ENCODE measurements at regions not wholly inside any gene's neighbourhood (a gene's known extent, or its start where the extent isn't known, plus 50 kb on each side); places are given as distances from the start of the nearest gene placed in this dataset.

DNA sequence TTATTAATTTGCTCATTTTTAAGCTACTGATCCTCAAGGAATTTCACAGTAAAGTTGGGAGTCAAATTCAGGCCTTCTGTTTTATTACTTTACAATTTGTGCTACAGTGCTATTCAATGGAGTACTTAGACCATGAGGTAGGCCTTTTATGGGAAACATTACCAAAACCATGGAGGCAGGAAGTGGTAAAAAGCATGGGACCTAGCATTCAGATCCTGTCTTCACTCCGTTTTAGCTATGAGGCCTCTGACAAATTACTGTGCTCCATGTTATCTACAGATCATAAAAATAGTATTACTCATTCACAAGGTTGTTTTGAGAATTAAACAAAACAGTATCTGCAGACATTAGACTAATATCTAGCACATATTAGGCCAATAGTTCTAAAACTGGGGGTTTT lies 140.6 kb upstream of the SLITRK3 start:
- Histone ChIP-seq H3K9me3 (ENCODE audit: control insufficient read depth in 4 of 4, insufficient read depth in 3 of 4, low read length in 3 of 4) (no peaks in the 10 kb centered on the region), H3K36me3 (ENCODE audit: control insufficient read depth in 4 of 4, insufficient read depth in 4 of 4, low read length in 4 of 4) (no peaks in the 10 kb centered on the region), H3K4me1 (ENCODE audit: control insufficient read depth in 5 of 5, insufficient read depth in 5 of 5, low read length in 5 of 5) (peaks cover 0 to 6% (median 0%) of the 10 kb centered on the region in 5 donors), H3K27me3 (ENCODE audit: control insufficient read depth in 3 of 3, insufficient read depth in 3 of 3, low read length in 2 of 3) (no peaks in the 10 kb centered on the region), H3K27ac (ENCODE audit: low read depth in 1 of 2, low read length in 1 of 2) (no peak overlapping the region), H3K4me3 (no peak overlapping the region), H3K9ac (ENCODE audit: insufficient read depth in 1 of 2, low read length in 2 of 2) (no peak overlapping the region)
- ATAC-seq (ENCODE audit: insufficient read depth, low FRiP score) = no peak
- 14 to 48% methylated on average over 1 of the region's 1 CpG for WGBS, 2 donors
- DNase-seq = no peak
- TF ChIP-seq, protein P1, sequence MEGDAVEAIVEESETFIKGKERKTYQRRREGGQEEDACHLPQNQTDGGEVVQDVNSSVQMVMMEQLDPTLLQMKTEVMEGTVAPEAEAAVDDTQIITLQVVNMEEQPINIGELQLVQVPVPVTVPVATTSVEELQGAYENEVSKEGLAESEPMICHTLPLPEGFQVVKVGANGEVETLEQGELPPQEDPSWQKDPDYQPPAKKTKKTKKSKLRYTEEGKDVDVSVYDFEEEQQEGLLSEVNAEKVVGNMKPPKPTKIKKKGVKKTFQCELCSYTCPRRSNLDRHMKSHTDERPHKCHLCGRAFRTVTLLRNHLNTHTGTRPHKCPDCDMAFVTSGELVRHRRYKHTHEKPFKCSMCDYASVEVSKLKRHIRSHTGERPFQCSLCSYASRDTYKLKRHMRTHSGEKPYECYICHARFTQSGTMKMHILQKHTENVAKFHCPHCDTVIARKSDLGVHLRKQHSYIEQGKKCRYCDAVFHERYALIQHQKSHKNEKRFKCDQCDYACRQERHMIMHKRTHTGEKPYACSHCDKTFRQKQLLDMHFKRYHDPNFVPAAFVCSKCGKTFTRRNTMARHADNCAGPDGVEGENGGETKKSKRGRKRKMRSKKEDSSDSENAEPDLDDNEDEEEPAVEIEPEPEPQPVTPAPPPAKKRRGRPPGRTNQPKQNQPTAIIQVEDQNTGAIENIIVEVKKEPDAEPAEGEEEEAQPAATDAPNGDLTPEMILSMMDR (IDR thresholded peaks at IDR 0.05; ENCODE audit: control extremely low read depth, extremely low read depth) = no peak
